H9 (cell line): ENCODE measurements at regions not wholly inside any gene's neighbourhood (a gene's known extent, or its start where the extent isn't known, plus 50 kb on each side); places are given as distances from the start of the nearest gene placed in this dataset.

Source experiments
- DNase-seq: peaks from one replicate; pipeline ENCODE4 v3.0.0-alpha.2; 2017
- H2AFZ ChIP-seq: one replicate; pipeline ENCODE4 v1.6.1; 2013; ENCODE audit warnings: mild to moderate bottlenecking, low read length, control low read depth, moderate library complexity
- H2AK5ac ChIP-seq: 2 replicates; pipeline ENCODE4 v1.6.1; 2013; ENCODE audit warnings: low read length, control low read depth, mixed read lengths; ENCODE audit not compliant: insufficient read length
- H2BK120ac ChIP-seq: one replicate; pipeline ENCODE4 v1.6.1; 2013; ENCODE audit warnings: low read depth, mild to moderate bottlenecking, low read length, control low read depth, inconsistent platforms; ENCODE audit not compliant: poor library complexity, severe bottlenecking
- H2BK12ac ChIP-seq: 2 replicates; pipeline ENCODE4 v1.6.1; 2013; ENCODE audit warnings: low read length, control low read depth, mixed read lengths, low read depth; ENCODE audit not compliant: insufficient read length
- H2BK15ac ChIP-seq: 2 replicates; pipeline ENCODE4 v1.6.1; 2013; ENCODE audit warnings: low read depth, low read length, control low read depth
- H2BK20ac ChIP-seq: one replicate; pipeline ENCODE4 v1.6.1; 2013; ENCODE audit warnings: low read depth, mild to moderate bottlenecking, low read length, control low read depth, inconsistent platforms; ENCODE audit not compliant: poor library complexity, severe bottlenecking
- H2BK5ac ChIP-seq: 2 replicates; pipeline ENCODE4 v1.6.1; 2013; ENCODE audit warnings: low read length, control low read depth, mixed read lengths; ENCODE audit not compliant: insufficient read length
- H3K14ac ChIP-seq: 2 replicates; pipeline ENCODE4 v1.6.1; 2013; ENCODE audit warnings: low read length, control low read depth; ENCODE audit not compliant: insufficient read depth
- H3K18ac ChIP-seq: 2 replicates; pipeline ENCODE4 v1.6.1; 2013; ENCODE audit warnings: low read depth, mild to moderate bottlenecking, mixed read lengths, low read length, control low read depth; ENCODE audit not compliant: insufficient read length
- H3K23ac ChIP-seq: 2 replicates; pipeline ENCODE4 v1.6.1; 2013; ENCODE audit warnings: low read length, control low read depth, mixed read lengths, low read depth; ENCODE audit not compliant: insufficient read length
- H3K23me2 ChIP-seq: 2 replicates; pipeline ENCODE4 v1.6.1; 2013; ENCODE audit warnings: low read depth, mild to moderate bottlenecking, mixed read lengths, low read length, control low read depth; ENCODE audit not compliant: insufficient read length, poor library complexity, severe bottlenecking
- H3K27ac ChIP-seq: 2 replicates; pipeline ENCODE4 v1.5.1; 2013; ENCODE audit warnings: low read length, control low read depth, mixed read lengths, low read depth; ENCODE audit not compliant: insufficient read length
- H3K27me3 ChIP-seq: 2 replicates; pipeline ENCODE4 v1.6.1; 2013; ENCODE audit warnings: low read length, control low read depth, inconsistent platforms; ENCODE audit not compliant: insufficient read depth
- H3K4ac ChIP-seq: 2 replicates; pipeline ENCODE4 v1.6.1; 2013; ENCODE audit warnings: low read depth, mild to moderate bottlenecking, control low read depth, inconsistent platforms, low read length, moderate library complexity
- H3K4me1 ChIP-seq: 2 replicates; pipeline ENCODE4 v1.6.1; 2013; ENCODE audit warnings: low read length, control low read depth, inconsistent platforms; ENCODE audit not compliant: insufficient read depth
- H3K4me2 ChIP-seq: 2 replicates; pipeline ENCODE4 v1.6.1; 2013; ENCODE audit warnings: low read length, control low read depth, mixed read lengths; ENCODE audit not compliant: insufficient read length, insufficient read depth
- H3K56ac ChIP-seq: 2 replicates; pipeline ENCODE4 v1.6.1; 2013; ENCODE audit warnings: low read depth, mild to moderate bottlenecking, mixed read lengths, low read length, control low read depth; ENCODE audit not compliant: insufficient read length
- H3K79me1 ChIP-seq: 2 replicates; pipeline ENCODE4 v1.6.1; 2013; ENCODE audit warnings: low read depth, mild to moderate bottlenecking, moderate library complexity, low read length, control low read depth, inconsistent platforms; ENCODE audit not compliant: insufficient read depth, poor library complexity, severe bottlenecking
- H3K79me2 ChIP-seq: 2 replicates; pipeline ENCODE4 v1.6.1; 2013; ENCODE audit warnings: low read length, control low read depth, inconsistent platforms; ENCODE audit not compliant: insufficient read depth
- H3K9ac ChIP-seq: 2 replicates; pipeline ENCODE4 v1.6.1; 2013; ENCODE audit warnings: low read length, control low read depth, mixed read lengths; ENCODE audit not compliant: insufficient read length; ENCODE audit errors: extremely low read depth
- H3K9me3 ChIP-seq: one replicate; pipeline ENCODE4 v1.6.1; 2013; ENCODE audit warnings: low read depth, low read length, inconsistent platforms; ENCODE audit not compliant: control insufficient read depth
- H3T11ph ChIP-seq: one replicate; pipeline ENCODE4 v1.6.1; 2013; ENCODE audit warnings: mild to moderate bottlenecking, low read length, control low read depth, inconsistent platforms
- H4K20me1 ChIP-seq: one replicate; pipeline ENCODE4 v1.6.1; 2013; ENCODE audit not compliant: control insufficient read depth, insufficient read length, insufficient read depth
- H4K5ac ChIP-seq: 2 replicates; pipeline ENCODE4 v1.6.1; 2013; ENCODE audit warnings: low read depth, mild to moderate bottlenecking, mixed read lengths, low read length, control low read depth; ENCODE audit not compliant: insufficient read length
- H4K8ac ChIP-seq: replicated peaks from 2 replicates; pipeline ENCODE4 v1.6.1; 2013; ENCODE audit warnings: low read length, control low read depth, mixed read lengths, low read depth; ENCODE audit not compliant: insufficient read length
- H4K91ac ChIP-seq: 2 replicates; pipeline ENCODE4 v1.6.1; 2013; ENCODE audit warnings: low read depth, mild to moderate bottlenecking, moderate library complexity, mixed read lengths, low read length, control low read depth; ENCODE audit not compliant: insufficient read length
- H3K27ac Mint-ChIP-seq, 3 experiments: 2 replicates in 2 of 3; 3 replicates in 1 of 3; pipeline ENCODE4 v1.8.0; 2020 to 2021; ENCODE audit warnings: mixed read lengths in 3 of 3, mild to moderate bottlenecking in 1 of 3, moderate library complexity in 1 of 3
- H3K27me3 Mint-ChIP-seq: 2 replicates; pipeline ENCODE4 v1.8.0; 2021; ENCODE audit warnings: low read depth, mild to moderate bottlenecking, moderate library complexity, mixed read lengths
- H3K36me3 Mint-ChIP-seq, 3 experiments: 2 replicates in 2 of 3; 3 replicates in 1 of 3; pipeline ENCODE4 v1.8.0; 2020 to 2021; ENCODE audit warnings: low read depth in 3 of 3, mixed read lengths in 3 of 3; ENCODE audit not compliant: insufficient read depth in 1 of 3
- H3K4me1 Mint-ChIP-seq, 2 experiments: 2 replicates each; pipeline ENCODE4 v1.8.0; 2020; ENCODE audit warnings: mixed read lengths in 2 of 2
- H3K4me3 Mint-ChIP-seq, 2 experiments: 2 replicates in 1 of 2; 3 replicates in 1 of 2; pipeline ENCODE4 v1.8.0; 2020 to 2021; ENCODE audit warnings: mild to moderate bottlenecking in 2 of 2, mixed read lengths in 2 of 2, moderate library complexity in 1 of 2
- H3K9me3 Mint-ChIP-seq, 2 experiments: 2 replicates in 1 of 2; 3 replicates in 1 of 2; pipeline ENCODE4 v1.8.0; 2020; ENCODE audit warnings: mild to moderate bottlenecking in 2 of 2, mixed read lengths in 2 of 2, moderate library complexity in 1 of 2
- whole genome bisulfite sequencing: extraction: QIAGEN DNeasy Blood & Tissue Kit; methylation state at CpG from one replicate; pipeline ENCODE4 v1.1.7; 2013; ENCODE audit warnings: missing lambda C conversion rate, low lambda C conversion rate, mixed read lengths; ENCODE audit not compliant: insufficient read length; ENCODE audit errors: extremely low coverage; 5-methylcytosine and 5-hydroxymethylcytosine counted together
- TF ChIP-seq, protein P1 (sequence below): fragments of 200-600 bp; sonication (generic); conservative IDR thresholded peaks from 3 replicates; pipeline ENCODE4 v1.8.0; 2021; ENCODE audit warnings: antibody characterized with exemption, mild to moderate bottlenecking

DNA sequence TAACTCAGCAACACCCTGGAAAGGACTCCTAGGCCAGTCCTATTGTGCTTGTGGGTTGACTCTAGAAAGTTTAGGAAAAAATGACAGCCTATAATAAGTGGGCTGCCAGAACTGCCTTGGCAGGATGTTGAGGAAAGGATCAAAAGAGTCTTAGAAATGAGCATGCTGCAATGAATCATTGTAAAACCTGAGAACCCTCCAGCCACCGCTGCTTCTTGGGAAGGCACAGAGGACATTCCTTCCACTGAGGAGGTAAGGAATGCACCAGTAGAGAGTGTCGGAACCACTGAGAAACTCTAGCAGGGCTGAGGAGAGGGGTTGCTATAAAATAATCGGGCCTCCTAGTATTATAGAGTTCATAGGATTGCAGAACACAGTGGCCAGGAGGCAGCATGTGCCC lies 146.7 kb upstream of the SMIM21 start:
- H3K27ac ChIP-seq = no peak overlapping the region
- Mint-ChIP-seq H3K4me1 (no peaks in the 10 kb centered on the region), H3K9me3 (peaks cover 0 to 6% of the 10 kb centered on the region in 2 experiments; a peak in 3 of 5 replicates), H3K27ac (no peak overlapping the region), H3K36me3 (0 out of 7 replicates have a peak, but pooled peaks cover 0 to 5% (median 0%) of the 10 kb centered on the region in 3 experiments), H3K27me3 (no peaks in the 10 kb centered on the region), H3K4me3 (no peak overlapping the region)
- no peaks in the 10 kb centered on the region for H3K4me1 ChIP-seq
- no peak overlapping the region for H2BK12ac ChIP-seq
- H4K20me1 ChIP-seq = no peaks in the 10 kb centered on the region
- H3K56ac ChIP-seq = no peak overlapping the region
- H3K4ac ChIP-seq = no peak overlapping the region
- no peaks in the 10 kb centered on the region for H3K23me2 ChIP-seq
- no peak overlapping the region for H3T11ph ChIP-seq
- no peak overlapping the region for H2BK15ac ChIP-seq
- H3K14ac ChIP-seq = no peak overlapping the region
- no peak overlapping the region for H3K23ac ChIP-seq
- WGBS = no CpG with 5 or more reads among the region's 3 CpGs
- H3K79me2 ChIP-seq = no peaks in the 10 kb centered on the region
- H4K5ac ChIP-seq = no peak overlapping the region
- no peak overlapping the region for H3K18ac ChIP-seq
- H4K8ac ChIP-seq = no peak overlapping the region
- no peaks in the 10 kb centered on the region for H3K9me3 ChIP-seq
- no peak overlapping the region for H3K4me2 ChIP-seq
- no peak overlapping the region for H2BK20ac ChIP-seq
- H2AFZ ChIP-seq = no peak overlapping the region
- TF ChIP-seq, protein P1, sequence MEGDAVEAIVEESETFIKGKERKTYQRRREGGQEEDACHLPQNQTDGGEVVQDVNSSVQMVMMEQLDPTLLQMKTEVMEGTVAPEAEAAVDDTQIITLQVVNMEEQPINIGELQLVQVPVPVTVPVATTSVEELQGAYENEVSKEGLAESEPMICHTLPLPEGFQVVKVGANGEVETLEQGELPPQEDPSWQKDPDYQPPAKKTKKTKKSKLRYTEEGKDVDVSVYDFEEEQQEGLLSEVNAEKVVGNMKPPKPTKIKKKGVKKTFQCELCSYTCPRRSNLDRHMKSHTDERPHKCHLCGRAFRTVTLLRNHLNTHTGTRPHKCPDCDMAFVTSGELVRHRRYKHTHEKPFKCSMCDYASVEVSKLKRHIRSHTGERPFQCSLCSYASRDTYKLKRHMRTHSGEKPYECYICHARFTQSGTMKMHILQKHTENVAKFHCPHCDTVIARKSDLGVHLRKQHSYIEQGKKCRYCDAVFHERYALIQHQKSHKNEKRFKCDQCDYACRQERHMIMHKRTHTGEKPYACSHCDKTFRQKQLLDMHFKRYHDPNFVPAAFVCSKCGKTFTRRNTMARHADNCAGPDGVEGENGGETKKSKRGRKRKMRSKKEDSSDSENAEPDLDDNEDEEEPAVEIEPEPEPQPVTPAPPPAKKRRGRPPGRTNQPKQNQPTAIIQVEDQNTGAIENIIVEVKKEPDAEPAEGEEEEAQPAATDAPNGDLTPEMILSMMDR = no peak
- no peak for DNase-seq
- H4K91ac ChIP-seq = no peak overlapping the region
- no peaks in the 10 kb centered on the region for H3K27me3 ChIP-seq
- H2AK5ac ChIP-seq = no peak overlapping the region
- no peak overlapping the region for H3K9ac ChIP-seq
- no peak overlapping the region for H2BK120ac ChIP-seq
- H2BK5ac ChIP-seq = no peak overlapping the region
- H3K79me1 ChIP-seq = no peaks in the 10 kb centered on the region
